ENCODE measurements at regions not wholly inside any gene's neighbourhood (a gene's known extent, or its start where the extent isn't known, plus 50 kb on each side); places are given as distances from the start of the nearest gene placed in this dataset.

DNA sequence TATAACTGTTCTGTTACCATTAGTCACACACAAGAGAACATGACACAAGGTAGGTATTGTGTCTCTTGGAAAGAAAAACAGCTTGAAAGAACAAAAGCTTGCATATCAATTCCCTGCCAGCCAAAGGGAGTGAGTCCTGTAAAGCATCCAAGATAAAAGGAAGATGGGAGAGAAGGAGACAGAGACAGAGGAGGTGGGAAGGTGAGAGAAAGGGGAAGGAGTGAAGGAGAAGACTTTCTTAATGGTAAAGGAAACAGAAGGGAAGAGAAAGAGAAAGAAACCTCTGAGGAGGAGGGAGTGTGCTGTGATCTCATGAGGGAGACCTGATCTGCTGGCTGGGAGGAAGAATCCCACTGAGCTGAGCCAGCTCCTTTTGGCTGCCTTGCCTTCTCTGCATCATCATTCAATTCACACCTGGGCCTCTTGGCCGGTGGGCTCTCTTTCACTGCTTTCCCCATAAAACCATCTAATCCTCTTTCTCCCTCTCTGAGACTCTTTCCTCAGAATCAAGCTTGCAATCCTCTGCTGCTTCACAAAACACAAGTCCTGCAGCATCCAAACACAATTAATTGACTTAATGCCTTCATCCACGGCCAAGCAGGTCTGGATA, 271.6 kb downstream of the ABCC12 start:
- TF ChIP-seq, protein P1, sequence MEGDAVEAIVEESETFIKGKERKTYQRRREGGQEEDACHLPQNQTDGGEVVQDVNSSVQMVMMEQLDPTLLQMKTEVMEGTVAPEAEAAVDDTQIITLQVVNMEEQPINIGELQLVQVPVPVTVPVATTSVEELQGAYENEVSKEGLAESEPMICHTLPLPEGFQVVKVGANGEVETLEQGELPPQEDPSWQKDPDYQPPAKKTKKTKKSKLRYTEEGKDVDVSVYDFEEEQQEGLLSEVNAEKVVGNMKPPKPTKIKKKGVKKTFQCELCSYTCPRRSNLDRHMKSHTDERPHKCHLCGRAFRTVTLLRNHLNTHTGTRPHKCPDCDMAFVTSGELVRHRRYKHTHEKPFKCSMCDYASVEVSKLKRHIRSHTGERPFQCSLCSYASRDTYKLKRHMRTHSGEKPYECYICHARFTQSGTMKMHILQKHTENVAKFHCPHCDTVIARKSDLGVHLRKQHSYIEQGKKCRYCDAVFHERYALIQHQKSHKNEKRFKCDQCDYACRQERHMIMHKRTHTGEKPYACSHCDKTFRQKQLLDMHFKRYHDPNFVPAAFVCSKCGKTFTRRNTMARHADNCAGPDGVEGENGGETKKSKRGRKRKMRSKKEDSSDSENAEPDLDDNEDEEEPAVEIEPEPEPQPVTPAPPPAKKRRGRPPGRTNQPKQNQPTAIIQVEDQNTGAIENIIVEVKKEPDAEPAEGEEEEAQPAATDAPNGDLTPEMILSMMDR (optimal IDR thresholded peaks at IDR 0.05 in 1 of 3, IDR thresholded peaks at IDR 0.05 in 1 of 3, conservative IDR thresholded peaks at IDR 0.05 in 1 of 3; ENCODE audit: extremely low read depth in 1 of 3, insufficient read depth in 2 of 3, low read length in 3 of 3), result no peak
- TF ChIP-seq EZH2 (IDR thresholded peaks at IDR 0.05; ENCODE audit: low read length), result no peak
- dilution Hi-C loops (cut with MboI; ENCODE audit: extremely low pct_ligation_motif_present, low sequenced_read_pairs), result no loop called here
- peak overlapping the region; percentile 80 for H2AFZ ChIP-seq (ENCODE audit: control insufficient read depth, low read length)

DNA sequence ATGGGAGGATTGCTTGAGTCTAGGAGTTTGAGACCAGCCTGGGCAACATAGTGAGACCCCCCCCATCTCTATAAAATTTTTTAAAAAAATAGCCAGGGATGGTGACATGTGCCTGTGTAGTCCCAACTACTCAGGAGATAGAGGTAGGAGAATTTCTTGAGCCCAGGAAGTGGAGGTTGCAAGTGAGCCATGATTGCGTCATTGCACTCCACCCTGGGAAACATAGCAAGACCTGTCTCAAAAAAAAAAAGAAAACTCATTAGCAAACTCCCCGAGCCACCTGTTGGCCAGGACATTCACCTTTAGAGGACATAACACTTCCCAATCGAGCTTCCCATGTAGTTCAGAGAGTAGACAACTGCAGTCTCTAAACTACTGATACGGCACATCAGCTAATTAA, 274.2 kb downstream of the ABCC12 start:
- Histone ChIP-seq H2AFZ (ENCODE audit: control insufficient read depth, low read length) (no peak overlapping the region), H3K79me2 (ENCODE audit: control insufficient read depth, insufficient read depth, low read length) (no peaks in the 10 kb centered on the region), H3K9me1 (ENCODE audit: control insufficient read depth, extremely low read depth, insufficient read depth, low read length) (no peaks in the 10 kb centered on the region), H3K4me2 (ENCODE audit: control insufficient read depth, extremely low read depth, insufficient read depth, low read depth, low read length) (no peak overlapping the region), H3K27me3 (ENCODE audit: control insufficient read depth, extremely low read depth, insufficient read depth, low read length) (no peaks in the 10 kb centered on the region), H3K9me3 (ENCODE audit: control insufficient read depth, low read depth, low read length) (no peaks in the 10 kb centered on the region), H3K4me1 (ENCODE audit: control insufficient read depth, extremely low read depth, insufficient read depth, low read length) (peaks cover 16% of the 10 kb centered on the region), H3K27ac (ENCODE audit: control insufficient read depth, insufficient read depth, low read length) (no peak overlapping the region), H3K4me3 (ENCODE audit: control insufficient read depth in 2 of 3, extremely low read depth in 1 of 3, insufficient read depth in 2 of 3, low read depth in 1 of 3, low read length in 3 of 3) (no peak overlapping the region), H3K9ac (ENCODE audit: control insufficient read depth, extremely low read depth, insufficient read depth, low read length) (no peak overlapping the region), H3K36me3 (ENCODE audit: control insufficient read depth in 2 of 2, extremely low read depth in 1 of 2, insufficient read depth in 2 of 2, low read length in 2 of 2) (no peaks in the 10 kb centered on the region), H4K20me1 (ENCODE audit: control insufficient read depth, extremely low read depth, insufficient read depth, low read length) (no peaks in the 10 kb centered on the region)
- dilution Hi-C loops (cut with MboI; ENCODE audit: extremely low pct_ligation_motif_present, low sequenced_read_pairs), result no loop called here
- TF ChIP-seq, protein P1 (optimal IDR thresholded peaks at IDR 0.05 in 1 of 3, IDR thresholded peaks at IDR 0.05 in 1 of 3, conservative IDR thresholded peaks at IDR 0.05 in 1 of 3; ENCODE audit: extremely low read depth in 1 of 3, insufficient read depth in 2 of 3, low read length in 3 of 3), result no peak
- TF ChIP-seq EZH2 (IDR thresholded peaks at IDR 0.05; ENCODE audit: low read length), result no peak
- FAIRE-seq, result no peak
- no peak for DNase-seq (ENCODE audit: low read depth, low spot score)

More for the DNA sequence above, 271.6 kb downstream of the ABCC12 start:
- Histone ChIP-seq H3K79me2 (ENCODE audit: control insufficient read depth, insufficient read depth, low read length) (no peaks in the 10 kb centered on the region), H3K4me3 (ENCODE audit: control insufficient read depth in 2 of 3, extremely low read depth in 1 of 3, insufficient read depth in 2 of 3, low read depth in 1 of 3, low read length in 3 of 3) (no peak overlapping the region), H3K27me3 (ENCODE audit: control insufficient read depth, extremely low read depth, insufficient read depth, low read length) (no peaks in the 10 kb centered on the region), H3K9me1 (ENCODE audit: control insufficient read depth, extremely low read depth, insufficient read depth, low read length) (no peaks in the 10 kb centered on the region), H3K27ac (ENCODE audit: control insufficient read depth, insufficient read depth, low read length) (no peak overlapping the region), H3K36me3 (ENCODE audit: control insufficient read depth in 2 of 2, extremely low read depth in 1 of 2, insufficient read depth in 2 of 2, low read length in 2 of 2) (no peaks in the 10 kb centered on the region), H4K20me1 (ENCODE audit: control insufficient read depth, extremely low read depth, insufficient read depth, low read length) (no peaks in the 10 kb centered on the region), H3K9ac (ENCODE audit: control insufficient read depth, extremely low read depth, insufficient read depth, low read length) (no peak overlapping the region), H3K9me3 (ENCODE audit: control insufficient read depth, low read depth, low read length) (no peaks in the 10 kb centered on the region), H3K4me1 (ENCODE audit: control insufficient read depth, extremely low read depth, insufficient read depth, low read length) (peaks cover 38% of the 10 kb centered on the region), H3K4me2 (ENCODE audit: control insufficient read depth, extremely low read depth, insufficient read depth, low read depth, low read length) (no peak overlapping the region)
- FAIRE-seq, result peak; percentile 52
- no peak for DNase-seq (ENCODE audit: low read depth, low spot score)
